Uterus (tissue), 3 donors: ENCODE measurements at regions not wholly inside any gene's neighbourhood (a gene's known extent, or its start where the extent isn't known, plus 50 kb on each side); places are given as distances from the start of the nearest gene placed in this dataset.

Experiments used
- DNase-seq, 2 donors: peaks; one replicate each; pipeline ENCODE4 v3.0.0-alpha.2; 2019 to 2020
- H3K27ac ChIP-seq, 2 donors: fragments of 200-600 bp; sonication (generic); 1 replicate in 1 of 2; 2 replicates in 1 of 2; pipeline ENCODE4 v1.5.1; 2016 to 2018
- H3K27me3 ChIP-seq, 2 donors: fragments of 200-600 bp; sonication (generic); one replicate each; pipeline ENCODE4 v1.5.1; 2018 to 2019; ENCODE audit warnings: control low read depth in 1 of 2
- H3K36me3 ChIP-seq, 2 donors: fragments of 200-600 bp; sonication (generic); one replicate each; pipeline ENCODE4 v1.5.1; 2019; ENCODE audit warnings: control low read depth in 1 of 2
- H3K4me1 ChIP-seq, 2 donors: fragments of 200-600 bp; sonication (generic); one replicate each; pipeline ENCODE4 v1.5.1; 2018 to 2019; ENCODE audit warnings: control low read depth in 1 of 2
- H3K4me3 ChIP-seq, 2 donors: fragments of 200-600 bp; sonication (generic); 1 replicate in 1 of 2; 2 replicates in 1 of 2; pipeline ENCODE4 v1.5.1; 2018 to 2019; ENCODE audit warnings: mild to moderate bottlenecking in 1 of 2
- H3K9me3 ChIP-seq, 2 donors: fragments of 200-600 bp; sonication (generic); one replicate each; pipeline ENCODE4 v1.5.1; 2019; ENCODE audit warnings: control low read depth in 1 of 2
- CTCF ChIP-seq, 4 experiments: fragments of 200-600 bp in 2 of 4; fragments of 450-650 bp in 2 of 4; sonication (generic) in 2 of 4; IDR thresholded peaks; one replicate each; pipeline ENCODE4 v1.5.1; 2016 to 2019; ENCODE audit warnings: antibody characterized with exemption in 4 of 4, mild to moderate bottlenecking in 2 of 4, moderate library complexity in 1 of 4
- POLR2A ChIP-seq, 2 donors: fragments of 450-650 bp; IDR thresholded peaks; one replicate each; pipeline ENCODE4 v1.6.1; 2016; ENCODE audit warnings: antibody characterized with exemption in 2 of 2, mild to moderate bottlenecking in 1 of 2, moderate library complexity in 1 of 2
- intact Hi-C: fragments of 100-400 bp; cut with DNase I; formaldehyde crosslinking; loops from one replicate; pipeline ENCODE4 v1.15.1; 2023; ENCODE audit warnings: low total_unique reads
- donor health status: DM: yes; HTN: yes; CAD: no.

- no peaks in the 10 kb centered on the region for H3K27me3 ChIP-seq
- no peak overlapping the region for H3K27ac ChIP-seq
- H3K36me3 ChIP-seq: no peaks in the 10 kb centered on the region
- no peak for DNase-seq
- no peak overlapping the region for H3K4me3 ChIP-seq
- no peaks in the 10 kb centered on the region for H3K9me3 ChIP-seq
- H3K4me1 ChIP-seq: no peaks in the 10 kb centered on the region
- intact Hi-C loops: no loop called here
- TF ChIP-seq CTCF (IDR thresholded peaks at IDR 0.05) (no peak), POLR2A (IDR thresholded peaks at IDR 0.05) (no peak)
These were observed 1165.8 kb upstream of the ADGRL3 start for GRCh38 chr4:60034361-60034760.

- DNase-seq: no peak
- no peak overlapping the region for H3K4me3 ChIP-seq
- H3K27ac ChIP-seq: no peak overlapping the region
- no peaks in the 10 kb centered on the region for H3K9me3 ChIP-seq
- H3K36me3 ChIP-seq: no peaks in the 10 kb centered on the region
- intact Hi-C loops: no loop called here
- no peaks in the 10 kb centered on the region for H3K4me1 ChIP-seq
- TF ChIP-seq CTCF (IDR thresholded peaks at IDR 0.05) (no peak), POLR2A (IDR thresholded peaks at IDR 0.05) (no peak)
- H3K27me3 ChIP-seq: no peaks in the 10 kb centered on the region
These were observed 1160.2 kb upstream of the ADGRL3 start for GRCh38 chr4:60039908-60040307.

- TF ChIP-seq CTCF (IDR thresholded peaks at IDR 0.05) (no peak), POLR2A (IDR thresholded peaks at IDR 0.05) (no peak)
- no peaks in the 10 kb centered on the region for H3K36me3 ChIP-seq
These were observed 1157.9 kb upstream of the ADGRL3 start for GRCh38 chr4:60042231-60042652.

GRCh38 chr4:60042941-60043340 lies 1157.2 kb upstream of the ADGRL3 start:
- Histone ChIP-seq H3K27ac (no peak overlapping the region), H3K4me3 (no peak overlapping the region), H3K4me1 (no peaks in the 10 kb centered on the region), H3K27me3 (no peaks in the 10 kb centered on the region), H3K36me3 (no peaks in the 10 kb centered on the region), H3K9me3 (no peaks in the 10 kb centered on the region)
- TF ChIP-seq POLR2A (IDR thresholded peaks at IDR 0.05) (no peak), CTCF (IDR thresholded peaks at IDR 0.05) (no peak)
- intact Hi-C loops: no loop called here
- no peak for DNase-seq

More at GRCh38 chr4:60042231-60042652, 1157.9 kb upstream of the ADGRL3 start:
- intact Hi-C loops: no loop called here
- H3K27me3 ChIP-seq: no peaks in the 10 kb centered on the region
- no peak overlapping the region for H3K4me3 ChIP-seq
- no peak overlapping the region for H3K27ac ChIP-seq
- DNase-seq: no peak
- H3K4me1 ChIP-seq: no peaks in the 10 kb centered on the region
- H3K9me3 ChIP-seq: no peaks in the 10 kb centered on the region

GRCh38 chr4:60078984-60079383 lies 1121.1 kb upstream of the ADGRL3 start:
- Histone ChIP-seq H3K4me3 (no peak overlapping the region), H3K36me3 (no peaks in the 10 kb centered on the region), H3K4me1 (no peaks in the 10 kb centered on the region), H3K27ac (no peak overlapping the region), H3K27me3 (no peaks in the 10 kb centered on the region), H3K9me3 (no peaks in the 10 kb centered on the region)
- intact Hi-C loops: no loop called here
- TF ChIP-seq CTCF (IDR thresholded peaks at IDR 0.05) (no peak), POLR2A (IDR thresholded peaks at IDR 0.05) (no peak)
- DNase-seq: no peak
